SK-N-MC (cell line): ENCODE measurements at regions not wholly inside any gene's neighbourhood (a gene's known extent, or its start where the extent isn't known, plus 50 kb on each side); places are given as distances from the start of the nearest gene placed in this dataset.

ENCODE experiments used
- EZH2 ChIP-seq: fragments of 200-600 bp; sonication (generic); IDR thresholded peaks from one replicate; pipeline ENCODE4 v1.6.1; 2017; ENCODE audit warnings: antibody characterized with exemption
- POLR2AphosphoS5 ChIP-seq: IDR thresholded peaks from 2 replicates; pipeline ENCODE4 v1.6.1; 2012; ENCODE audit warnings: mild to moderate bottlenecking, low read depth, low read length, borderline replicate concordance

DNA sequence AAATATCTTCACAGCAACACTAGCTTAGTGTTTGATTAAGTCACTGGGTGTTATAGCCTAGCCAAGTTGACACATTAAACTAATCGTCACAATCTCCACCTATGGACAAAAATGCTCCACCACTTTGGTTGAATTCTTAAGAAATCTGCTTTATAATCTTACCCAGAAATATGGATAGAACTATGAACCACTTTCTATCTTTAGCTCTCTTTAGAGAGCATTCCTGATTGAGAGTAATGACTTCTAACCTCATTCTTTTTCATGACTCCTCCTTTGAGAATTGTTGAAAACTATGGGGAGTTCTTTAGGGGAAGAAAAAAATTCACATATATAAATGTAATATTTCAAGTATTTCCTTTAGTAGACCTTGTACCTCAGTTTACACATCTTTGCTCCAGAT lies 1282.2 kb upstream of the ZEB2 start:
- TF ChIP-seq POLR2AphosphoS5, result no peak
- no peak for TF ChIP-seq EZH2
